Hepatocyte (in vitro differentiated cells): ENCODE measurements at regions not wholly inside any gene's neighbourhood (a gene's known extent, or its start where the extent isn't known, plus 50 kb on each side); places are given as distances from the start of the nearest gene placed in this dataset.

Source experiments
- DNase-seq: peaks from one replicate; pipeline ENCODE4 v3.0.0-alpha.2; 2016; ENCODE audit warnings: low spot score
- H2AFZ ChIP-seq: fragments of 200-600 bp; sonication (generic); 2 replicates; pipeline ENCODE4 v1.6.0; 2016; ENCODE audit warnings: antibody characterized with exemption, mild to moderate bottlenecking
- H3K27ac ChIP-seq: fragments of 200-600 bp; sonication (generic); 2 replicates; pipeline ENCODE4 v1.5.1; 2016; ENCODE audit warnings: mild to moderate bottlenecking
- H3K27me3 ChIP-seq: fragments of 200-600 bp; sonication (generic); 2 replicates; pipeline ENCODE4 v1.6.1; 2016
- H3K36me3 ChIP-seq: fragments of 200-600 bp; sonication (generic); replicated peaks from 2 replicates; pipeline ENCODE4 v1.5.1; 2016; ENCODE audit warnings: low read depth; ENCODE audit not compliant: insufficient read depth
- H3K4me1 ChIP-seq: fragments of 200-600 bp; sonication (generic); 2 replicates; pipeline ENCODE4 v1.5.1; 2016; ENCODE audit warnings: mild to moderate bottlenecking, moderate library complexity; ENCODE audit not compliant: insufficient read depth
- H3K4me2 ChIP-seq: fragments of 200-600 bp; sonication (generic); 2 replicates; pipeline ENCODE4 v1.6.0; 2016
- H3K4me3 ChIP-seq: fragments of 200-600 bp; sonication (generic); 2 replicates; pipeline ENCODE4 v1.5.1; 2016; ENCODE audit warnings: mild to moderate bottlenecking
- H3K79me2 ChIP-seq: fragments of 200-600 bp; sonication (generic); 2 replicates; pipeline ENCODE4 v1.6.0; 2017; ENCODE audit warnings: mild to moderate bottlenecking
- H3K9me2 ChIP-seq: fragments of 200-600 bp; sonication (generic); replicated peaks from 2 replicates; pipeline ENCODE4 v1.6.0; 2017; ENCODE audit warnings: mild to moderate bottlenecking; ENCODE audit not compliant: insufficient read depth
- H3K9me3 ChIP-seq: fragments of 200-600 bp; sonication (generic); 2 replicates; pipeline ENCODE4 v1.5.1; 2016; ENCODE audit warnings: low read depth, mild to moderate bottlenecking
- H4K20me1 ChIP-seq: fragments of 200-600 bp; sonication (generic); 2 replicates; pipeline ENCODE4 v1.6.0; 2016; ENCODE audit warnings: mild to moderate bottlenecking; ENCODE audit not compliant: insufficient read depth, poor library complexity, severe bottlenecking
- CTCF ChIP-seq: fragments of 200-600 bp; sonication (generic); IDR thresholded peaks from 2 replicates; pipeline ENCODE4 v1.5.1; 2016; ENCODE audit warnings: antibody characterized with exemption, mild to moderate bottlenecking; ENCODE audit not compliant: poor library complexity
- EZH2 ChIP-seq: fragments of 200-600 bp; sonication (generic); IDR thresholded peaks from 2 replicates; pipeline ENCODE4 v1.6.1; 2016; ENCODE audit warnings: antibody characterized with exemption, mild to moderate bottlenecking, borderline replicate concordance
- EZH2phosphoT487 ChIP-seq: fragments of 200-600 bp; sonication (generic); IDR thresholded peaks from one replicate; pipeline ENCODE4 v1.6.1; 2018; ENCODE audit warnings: antibody characterized with exemption, mild to moderate bottlenecking, low read depth, moderate library complexity; ENCODE audit not compliant: unreplicated experiment, severe bottlenecking
- WGBS: methylation state at CpG from one replicate; pipeline ENCODE4 v1.1.6; 2016; ENCODE audit warnings: low lambda C conversion rate; ENCODE audit errors: missing lambda C conversion rate; 5-methylcytosine and 5-hydroxymethylcytosine counted together

GRCh38 chr5:128885649-128886255 lies 79.5 kb upstream of the SLC27A6 start:
- H3K27me3 ChIP-seq, result no peaks in the 10 kb centered on the region
- no peak overlapping the region for H2AFZ ChIP-seq
- no peaks in the 10 kb centered on the region for H3K4me1 ChIP-seq
- no peak overlapping the region for H3K4me2 ChIP-seq
- no peak overlapping the region for H3K4me3 ChIP-seq
- H3K79me2 ChIP-seq, result no peaks in the 10 kb centered on the region
- no peaks in the 10 kb centered on the region for H4K20me1 ChIP-seq
- no peaks in the 10 kb centered on the region for H3K36me3 ChIP-seq
- H3K27ac ChIP-seq, result no peak overlapping the region
- DNase-seq, result no peak
- no peaks in the 10 kb centered on the region for H3K9me2 ChIP-seq
- TF ChIP-seq CTCF (no peak), EZH2 (no peak), EZH2phosphoT487 (no peak)
- H3K9me3 ChIP-seq, result no peaks in the 10 kb centered on the region

GRCh38 chr5:128895122-128895521 lies 70.2 kb upstream of the SLC27A6 start:
- Histone ChIP-seq H3K27ac (no peak overlapping the region), H3K79me2 (no peaks in the 10 kb centered on the region), H3K4me3 (no peak overlapping the region), H3K9me3 (no peaks in the 10 kb centered on the region), H3K4me2 (no peak overlapping the region), H3K4me1 (no peaks in the 10 kb centered on the region), H3K9me2 (no peaks in the 10 kb centered on the region), H4K20me1 (no peaks in the 10 kb centered on the region), H3K36me3 (no peaks in the 10 kb centered on the region), H2AFZ (no peak overlapping the region), H3K27me3 (no peaks in the 10 kb centered on the region)
- TF ChIP-seq EZH2phosphoT487 (no peak), EZH2 (no peak), CTCF (no peak)
- DNase-seq, result no peak

- H2AFZ ChIP-seq, result no peak overlapping the region
- no peak overlapping the region for H3K4me3 ChIP-seq
- no peaks in the 10 kb centered on the region for H4K20me1 ChIP-seq
- no peaks in the 10 kb centered on the region for H3K4me1 ChIP-seq
- H3K4me2 ChIP-seq, result no peak overlapping the region
- 89% methylated on average over 2 of the region's 2 CpGs for WGBS
- DNase-seq, result no peak
- H3K36me3 ChIP-seq, result no peaks in the 10 kb centered on the region
- TF ChIP-seq EZH2phosphoT487 (no peak), EZH2 (no peak), CTCF (no peak)
- no peaks in the 10 kb centered on the region for H3K9me2 ChIP-seq
- no peaks in the 10 kb centered on the region for H3K9me3 ChIP-seq
- H3K79me2 ChIP-seq, result no peaks in the 10 kb centered on the region
- no peaks in the 10 kb centered on the region for H3K27me3 ChIP-seq
- H3K27ac ChIP-seq, result no peak overlapping the region
These were observed 68.6 kb upstream of the SLC27A6 start for GRCh38 chr5:128896675-128897074.

GRCh38 chr5:128903550-128903949 lies 61.7 kb upstream of the SLC27A6 start:
- H3K4me1 ChIP-seq, result no peaks in the 10 kb centered on the region
- no peaks in the 10 kb centered on the region for H3K27me3 ChIP-seq
- no peak overlapping the region for H3K4me3 ChIP-seq
- H3K27ac ChIP-seq, result no peak overlapping the region
- no peaks in the 10 kb centered on the region for H3K9me3 ChIP-seq
- H3K79me2 ChIP-seq, result no peaks in the 10 kb centered on the region
- no peaks in the 10 kb centered on the region for H4K20me1 ChIP-seq
- H3K9me2 ChIP-seq, result no peaks in the 10 kb centered on the region
- no peak for DNase-seq
- no peak overlapping the region for H2AFZ ChIP-seq
- 88% methylated on average over 5 of the region's 5 CpGs for WGBS
- TF ChIP-seq EZH2phosphoT487, result no peak
- no peak for TF ChIP-seq EZH2
- no peak for TF ChIP-seq CTCF
- no peaks in the 10 kb centered on the region for H3K36me3 ChIP-seq
- H3K4me2 ChIP-seq, result no peak overlapping the region
